ENCODE measurements at regions not wholly inside any gene's neighbourhood (a gene's known extent, or its start where the extent isn't known, plus 50 kb on each side); places are given as distances from the start of the nearest gene placed in this dataset.

DNA sequence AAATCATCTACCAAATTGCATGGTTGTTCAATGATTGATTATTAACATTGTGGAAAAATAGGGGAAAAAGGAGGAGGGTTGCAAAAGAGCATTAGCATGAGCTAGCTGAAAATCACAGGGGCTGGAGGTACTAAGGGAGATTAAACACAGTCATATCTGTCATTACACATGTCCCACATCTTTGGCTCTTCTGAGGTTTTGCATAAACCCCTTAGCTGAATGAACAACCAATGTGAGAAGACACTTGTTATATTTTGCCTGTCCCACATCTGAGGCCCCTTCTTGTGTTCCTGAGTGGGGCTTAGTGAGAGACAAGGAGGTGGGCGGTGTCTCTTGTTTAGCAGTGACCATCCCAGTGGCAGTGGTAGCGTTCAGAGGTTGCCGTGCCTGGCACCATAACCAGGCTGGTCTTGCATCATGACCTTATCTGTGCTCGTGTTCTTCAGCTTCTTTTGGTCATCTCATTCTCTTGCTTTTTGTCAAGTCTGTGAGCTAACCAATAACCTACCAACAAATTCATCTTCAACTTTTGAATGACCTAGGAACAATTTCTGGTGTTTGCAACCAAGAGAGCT is 95.6 kb downstream of the MID1IP1 start:
- no peaks in the 10 kb centered on the region for H3K36me3 ChIP-seq
- H3K27me3 ChIP-seq = no peaks in the 10 kb centered on the region
- no peak for TF ChIP-seq CTCF (IDR thresholded peaks at IDR 0.05)
- TF ChIP-seq POLR2A (IDR thresholded peaks at IDR 0.05) = no peak
- no peak overlapping the region for H3K4me3 ChIP-seq
- no peaks in the 10 kb centered on the region for H3K4me1 ChIP-seq
- intact Hi-C loops (cut with DNase I) = no loop called here
- 73 to 88% methylated on average over 3 to 4 of the region's 4 CpGs for WGBS, 2 donors
- H3K9me3 ChIP-seq = no peaks in the 10 kb centered on the region
- no peak overlapping the region for H3K27ac ChIP-seq
- DNase-seq = no peak

GRCh38 chrX:38898261-38898660 is 97.0 kb downstream of the MID1IP1 start:
- H3K27ac ChIP-seq = no peak overlapping the region
- intact Hi-C loops (cut with DNase I) = no loop called here
- H3K36me3 ChIP-seq = no peaks in the 10 kb centered on the region
- DNase-seq = no peak
- no peak for TF ChIP-seq CTCF (IDR thresholded peaks at IDR 0.05)
- no peak for TF ChIP-seq POLR2A (IDR thresholded peaks at IDR 0.05)
- no peaks in the 10 kb centered on the region for H3K27me3 ChIP-seq
- 38 to 52% methylated on average over 5 to 6 of the region's 6 CpGs for WGBS, 2 donors
- no peaks in the 10 kb centered on the region for H3K4me1 ChIP-seq
- no peaks in the 10 kb centered on the region for H3K9me3 ChIP-seq
- no peak overlapping the region for H3K4me3 ChIP-seq

- Histone ChIP-seq H3K27ac (no peak overlapping the region), H3K27me3 (peaks cover 0 to 3% (median 0%) of the 10 kb centered on the region in 4 donors), H3K4me1 (no peaks in the 10 kb centered on the region), H3K36me3 (no peaks in the 10 kb centered on the region), H3K4me3 (no peak overlapping the region), H3K9me3 (no peaks in the 10 kb centered on the region)
- intact Hi-C loops (cut with DNase I) = no loop called here
- 64 to 85% methylated on average over 1 of the region's 1 CpG for WGBS, 2 donors
- TF ChIP-seq POLR2A (IDR thresholded peaks at IDR 0.05) (no peak), CTCF (IDR thresholded peaks at IDR 0.05) (no peak)
- no peak for DNase-seq
Measured at GRCh38 chrX:38899650-38900049, 98.4 kb downstream of the MID1IP1 start.

- H3K4me3 ChIP-seq = no peak overlapping the region
- no peak overlapping the region for H3K27ac ChIP-seq
- H3K36me3 ChIP-seq = no peaks in the 10 kb centered on the region
- TF ChIP-seq POLR2A (IDR thresholded peaks at IDR 0.05) (no peak), CTCF (IDR thresholded peaks at IDR 0.05) (no peak)
- WGBS, 2 donors = 61 to 78% methylated on average over 3 to 6 of the region's 6 CpGs
- no peaks in the 10 kb centered on the region for H3K4me1 ChIP-seq
- H3K27me3 ChIP-seq = peaks cover 0 to 3% (median 0%) of the 10 kb centered on the region in 4 donors
- intact Hi-C loops (cut with DNase I) = no loop called here
- H3K9me3 ChIP-seq = no peaks in the 10 kb centered on the region
- no peak for DNase-seq
Measured at GRCh38 chrX:38900719-38901118, 99.5 kb downstream of the MID1IP1 start.

DNA sequence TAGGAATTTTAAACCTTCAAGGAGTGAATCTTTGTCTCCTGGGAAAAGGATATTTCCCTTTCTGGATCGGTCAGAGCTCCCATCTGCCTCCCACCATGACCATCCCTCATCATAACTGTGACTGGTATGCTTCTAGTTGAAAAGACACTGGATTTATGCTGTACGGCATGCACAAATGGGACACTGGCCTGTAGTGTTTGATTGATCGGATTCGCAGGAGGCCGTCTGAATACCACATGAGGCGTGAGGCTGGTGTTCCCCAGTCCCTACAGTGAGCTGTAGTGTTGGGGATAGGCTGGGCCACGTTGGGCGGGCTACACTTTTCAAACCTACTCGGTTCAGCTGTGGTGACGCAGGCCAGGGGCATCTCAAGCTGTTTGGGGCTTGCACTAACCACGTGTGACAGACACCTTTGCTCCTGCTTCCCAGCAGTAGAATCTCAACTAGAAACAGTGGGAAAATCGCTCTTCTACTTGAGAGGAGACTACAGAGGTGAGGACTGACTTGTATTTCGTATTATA is 101.8 kb downstream of the MID1IP1 start:
- no peak overlapping the region for H3K27ac ChIP-seq
- 60 to 72% methylated on average over 4 to 11 of the region's 13 CpGs for WGBS, 2 donors
- intact Hi-C loops (cut with DNase I) = no loop called here

More for the DNA sequence above, 101.8 kb downstream of the MID1IP1 start:
- H3K4me1 ChIP-seq = no peaks in the 10 kb centered on the region
- no peaks in the 10 kb centered on the region for H3K36me3 ChIP-seq
- H3K9me3 ChIP-seq = no peaks in the 10 kb centered on the region
- TF ChIP-seq CTCF (IDR thresholded peaks at IDR 0.05) (no peak), POLR2A (IDR thresholded peaks at IDR 0.05) (no peak)
- no peak for DNase-seq
- H3K4me3 ChIP-seq = no peak overlapping the region
- H3K27me3 ChIP-seq = peaks cover 0 to 3% (median 1%) of the 10 kb centered on the region in 4 donors
